ENCODE measurements at regions not wholly inside any gene's neighbourhood (a gene's known extent, or its start where the extent isn't known, plus 50 kb on each side); places are given as distances from the start of the nearest gene placed in this dataset.

DNA sequence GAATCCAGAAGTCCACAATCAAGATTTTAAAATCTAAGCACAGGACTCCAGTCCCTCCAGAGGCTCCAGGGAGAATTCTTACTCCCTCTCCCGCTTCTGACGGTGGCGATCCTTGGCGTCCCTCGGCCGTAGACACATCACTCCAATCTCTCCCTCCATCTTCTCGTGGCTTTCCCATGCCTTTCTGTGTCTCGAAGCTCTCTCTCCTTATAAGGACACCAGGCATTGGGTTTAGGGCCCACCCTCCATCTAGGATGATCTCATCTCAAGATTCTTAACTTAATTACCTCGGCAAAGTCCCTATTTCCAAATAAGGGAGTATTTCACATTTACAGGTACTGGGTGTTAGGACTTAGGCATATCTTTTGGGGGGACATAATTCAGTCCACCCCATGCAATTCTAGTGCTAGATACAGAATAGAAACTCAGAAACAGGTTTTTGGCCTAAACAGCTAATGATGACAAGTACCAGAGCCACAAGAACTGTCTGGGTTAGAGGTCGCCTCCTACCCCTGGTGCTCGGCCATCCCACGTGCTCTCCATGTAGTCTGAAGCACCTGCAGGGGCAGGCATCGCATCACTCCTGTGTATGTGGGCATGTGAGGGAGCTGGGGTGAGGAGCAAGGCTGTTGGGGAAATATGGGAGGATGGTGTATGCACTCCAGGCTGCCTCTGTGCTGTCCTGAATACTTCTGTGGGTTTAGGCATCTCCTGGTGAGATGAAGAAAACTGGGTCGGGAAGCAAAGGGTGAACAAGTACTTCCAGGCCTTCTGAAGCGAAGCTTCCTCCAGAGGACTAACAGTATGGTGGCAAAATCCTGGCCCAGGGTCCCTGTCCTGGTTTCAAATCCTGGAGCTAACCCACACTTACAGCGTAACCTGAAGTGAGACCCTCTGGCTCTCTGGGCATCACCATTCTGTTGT lies 298.3 kb upstream of the ZMIZ1 start:
- DNase-seq, result no peak

DNA sequence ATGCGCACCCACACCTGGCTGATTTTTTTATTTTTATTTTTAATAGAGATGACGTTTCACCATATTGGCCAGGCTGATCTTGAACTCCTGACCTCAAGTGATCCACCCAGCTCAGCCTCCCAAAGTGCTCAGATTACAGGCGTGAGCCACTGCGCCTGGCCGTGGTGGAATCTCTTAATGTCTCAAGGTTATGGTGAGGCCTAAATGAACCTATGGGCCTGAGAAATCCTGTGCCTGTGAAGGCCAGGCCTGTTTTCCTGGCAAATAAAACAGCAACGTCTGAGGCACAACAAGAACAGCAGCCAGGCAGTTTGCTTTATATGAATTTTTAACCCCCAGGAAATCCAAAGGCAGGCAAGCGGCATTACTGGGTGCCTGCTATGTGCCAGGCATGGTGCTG lies 297.5 kb upstream of the ZMIZ1 start:
- no peak for DNase-seq

DNA sequence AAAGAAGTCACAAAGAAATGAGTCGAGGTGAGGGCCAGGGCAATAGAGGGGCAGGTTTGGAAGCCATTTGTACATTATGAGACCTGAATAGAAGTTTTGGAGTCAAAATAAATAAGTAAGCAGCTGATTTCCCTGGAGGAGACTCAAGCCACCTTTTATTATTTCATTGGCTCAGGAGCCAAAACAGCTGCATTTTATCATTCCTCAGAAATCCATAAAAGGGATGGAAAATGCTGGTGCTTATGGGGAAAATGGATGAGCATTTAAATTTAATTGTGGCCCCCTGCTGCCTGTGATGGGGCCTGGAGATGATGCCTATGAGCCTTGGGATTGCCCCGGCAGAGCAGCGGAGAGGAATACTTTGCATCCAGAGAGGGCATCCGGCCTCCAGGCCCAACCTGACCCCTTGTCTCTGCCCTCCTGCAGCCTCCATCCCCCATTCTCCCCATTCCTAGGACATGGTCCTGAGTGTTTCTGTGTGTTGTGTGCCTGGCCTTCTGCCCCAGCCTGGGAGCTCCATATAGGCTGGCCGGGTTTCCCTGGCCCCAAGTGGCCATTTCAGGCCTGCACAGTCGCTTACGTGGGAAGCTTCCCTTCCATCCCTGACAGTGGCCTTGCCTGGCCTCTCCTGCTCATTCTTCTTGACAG lies 296.8 kb upstream of the ZMIZ1 start:
- DNase-seq, result no peak

DNA sequence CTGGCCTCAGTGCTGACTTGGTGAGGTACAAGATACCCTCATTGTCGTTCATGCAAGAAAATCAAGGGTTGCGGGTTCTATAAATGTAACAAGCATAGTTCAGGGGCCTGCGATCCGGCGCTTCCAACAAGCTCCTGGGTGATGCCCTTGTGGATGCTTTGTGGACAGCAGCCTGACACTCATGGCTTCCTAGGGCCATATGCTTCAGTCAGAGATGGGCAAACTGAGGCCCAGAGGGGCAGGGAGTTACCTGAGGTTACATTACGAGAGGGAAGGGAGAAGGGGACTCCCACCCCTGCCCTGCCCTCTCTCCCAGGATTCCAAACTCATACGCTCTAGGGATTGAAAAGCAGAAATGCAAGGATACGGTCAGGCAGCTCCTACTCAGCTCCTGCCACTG lies 296.3 kb upstream of the ZMIZ1 start:
- no peak for DNase-seq

DNA sequence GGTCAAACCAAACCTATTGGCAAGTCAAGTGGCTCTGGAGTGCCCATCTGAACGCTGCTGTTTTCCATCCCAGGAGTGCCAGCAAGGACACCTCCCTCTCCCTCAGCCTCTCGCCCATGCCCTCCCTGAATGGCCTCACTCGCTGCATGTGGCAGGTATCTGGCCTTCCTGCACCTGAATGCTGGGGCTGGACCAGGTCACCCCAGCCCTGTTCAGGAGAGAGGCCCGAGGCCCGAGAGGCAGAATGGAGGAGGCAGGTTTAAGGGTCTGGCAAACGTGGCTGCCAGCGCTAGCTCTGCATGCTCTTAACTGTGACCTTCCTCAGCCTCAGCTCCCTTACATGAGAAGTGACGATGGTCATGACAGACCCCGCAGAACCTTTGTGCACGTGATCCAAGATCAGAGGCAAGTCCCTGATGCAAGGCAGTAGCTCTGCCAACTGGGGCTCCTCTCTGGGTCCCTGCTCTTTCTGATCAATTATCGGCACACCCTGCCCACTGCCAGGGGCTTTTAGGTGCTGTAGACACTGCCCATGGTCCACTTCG lies 295.7 kb upstream of the ZMIZ1 start:
- no peak for DNase-seq

DNA sequence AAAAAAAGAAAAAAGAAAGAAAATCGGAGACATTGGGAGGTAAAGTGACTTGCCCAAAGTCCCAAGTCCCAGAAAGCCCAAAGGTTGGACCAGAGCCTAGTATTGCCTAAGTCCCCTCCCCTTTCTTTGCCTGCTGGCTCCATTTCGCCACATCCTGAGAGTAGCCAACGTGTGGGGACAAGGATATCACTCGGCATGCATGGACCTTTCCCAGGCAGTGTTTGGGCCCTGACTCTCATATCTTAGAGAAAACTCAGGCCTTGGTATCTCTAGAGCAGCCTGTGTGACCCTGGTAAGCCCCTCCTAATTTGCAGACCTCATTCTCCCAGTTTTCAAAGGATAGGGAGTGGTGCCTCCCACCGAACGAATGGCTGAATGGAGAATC lies 294.2 kb upstream of the ZMIZ1 start:
- no peak for DNase-seq

DNA sequence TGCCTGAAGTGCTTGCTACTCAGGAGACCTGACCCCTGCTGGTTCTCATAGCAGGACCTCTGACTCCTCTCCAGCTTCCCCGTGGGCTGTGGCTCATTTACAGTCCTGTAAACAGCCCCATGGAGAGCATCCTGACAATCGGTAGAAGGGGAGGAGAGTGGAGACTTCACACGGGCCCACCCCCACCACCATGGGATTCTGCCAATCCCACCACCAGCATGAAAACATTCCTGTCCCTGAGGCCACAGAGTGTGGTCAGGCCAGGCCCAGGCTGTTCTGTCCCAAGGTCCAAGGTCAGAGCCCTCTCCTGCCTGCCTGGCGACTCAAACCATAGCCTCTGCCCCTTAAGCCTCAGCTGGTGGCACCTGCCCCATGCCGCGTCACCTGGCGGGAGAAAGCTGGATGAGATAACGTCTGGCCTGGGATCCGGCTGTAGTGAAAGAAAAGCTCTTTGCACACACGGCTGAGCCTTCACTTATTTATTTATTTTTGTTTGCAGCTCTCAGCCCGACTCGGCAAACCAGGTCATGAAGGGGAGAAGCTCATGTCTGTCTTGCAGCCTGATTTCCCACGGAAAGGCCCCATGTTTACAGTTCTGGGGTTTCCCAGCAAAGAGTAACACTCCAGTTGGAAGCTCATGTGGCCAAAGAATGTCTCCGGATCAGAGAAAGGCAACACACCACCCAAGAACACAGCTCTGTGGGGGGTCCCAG lies 293.6 kb upstream of the ZMIZ1 start:
- no peak for DNase-seq

DNA sequence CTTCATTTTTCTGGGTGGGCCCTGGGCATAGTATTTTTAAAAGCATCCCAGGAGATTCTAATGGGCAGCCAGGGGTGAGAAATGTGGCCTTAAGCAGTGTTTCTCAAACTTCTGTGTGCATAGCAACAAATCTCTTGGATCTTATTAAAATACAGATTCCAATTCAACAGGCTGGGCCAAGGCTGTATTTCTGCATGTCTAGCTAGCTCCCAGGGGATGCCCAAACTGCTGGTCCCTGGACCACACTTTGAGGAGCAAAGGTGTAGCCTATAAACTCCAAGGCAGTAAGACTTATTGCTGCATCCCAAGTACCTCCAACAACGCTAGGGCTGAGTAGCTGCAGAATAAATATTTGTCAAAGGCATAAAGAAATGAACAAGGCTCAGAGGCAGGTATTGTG lies 292.9 kb upstream of the ZMIZ1 start:
- no peak for DNase-seq

DNA sequence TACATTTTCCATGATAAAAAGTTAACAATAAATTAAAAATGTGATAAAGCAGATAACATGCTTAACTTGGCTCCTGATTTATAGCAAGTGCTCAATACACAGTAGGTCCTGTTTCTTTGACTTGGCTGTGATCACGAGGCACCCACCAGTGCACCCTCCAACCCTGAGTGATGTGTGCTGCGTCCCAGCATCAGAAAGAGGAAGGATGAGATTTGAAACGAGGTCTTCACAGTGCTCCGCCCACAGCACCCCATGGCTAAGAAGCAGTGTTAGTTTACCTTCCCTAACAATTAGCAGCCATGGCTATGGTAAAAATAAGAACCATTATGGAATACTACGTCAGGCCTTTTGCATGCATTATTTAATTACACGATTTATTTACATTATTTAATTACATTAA lies 292.0 kb upstream of the ZMIZ1 start:
- no peak for DNase-seq

DNA sequence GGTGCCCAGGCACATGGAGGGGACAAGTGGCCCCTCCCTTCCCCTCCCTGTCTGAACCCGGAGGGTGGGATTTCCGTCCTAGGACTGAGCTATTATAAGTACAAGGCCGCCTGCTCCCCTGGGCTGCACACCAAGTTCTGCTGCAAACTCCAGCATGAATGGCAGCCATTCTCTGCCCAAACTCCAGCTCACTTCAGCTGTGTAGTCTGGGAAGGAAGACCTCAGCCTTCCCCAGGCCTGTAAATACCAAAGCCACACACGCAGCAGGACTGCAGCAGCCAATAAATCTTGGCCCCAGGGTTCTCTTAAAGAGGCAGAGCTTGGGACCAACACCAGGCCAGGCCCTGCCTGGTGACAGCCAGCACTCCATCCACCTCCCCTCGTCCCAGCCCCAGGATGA lies 291.3 kb upstream of the ZMIZ1 start:
- DNase-seq, result no peak

DNA sequence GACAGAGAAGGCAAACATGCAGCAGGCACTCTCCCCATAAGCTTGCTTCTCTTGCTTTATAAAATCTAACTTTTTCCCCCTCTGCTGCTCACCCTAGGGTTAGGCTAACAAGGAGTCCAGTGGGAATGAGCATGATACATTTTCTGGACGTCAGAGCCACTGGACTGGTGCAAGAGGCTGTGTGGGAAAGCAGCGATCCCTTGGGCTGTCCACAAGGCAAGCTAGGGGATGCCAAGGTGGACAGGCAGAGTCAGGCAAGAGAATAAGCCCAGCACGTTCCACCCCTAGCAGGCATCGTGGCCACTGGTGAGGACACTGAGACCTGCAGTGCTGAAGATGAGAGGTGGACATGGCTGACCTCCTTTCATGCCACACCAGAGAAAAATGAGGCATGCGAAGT lies 290.9 kb upstream of the ZMIZ1 start:
- no peak for DNase-seq

DNA sequence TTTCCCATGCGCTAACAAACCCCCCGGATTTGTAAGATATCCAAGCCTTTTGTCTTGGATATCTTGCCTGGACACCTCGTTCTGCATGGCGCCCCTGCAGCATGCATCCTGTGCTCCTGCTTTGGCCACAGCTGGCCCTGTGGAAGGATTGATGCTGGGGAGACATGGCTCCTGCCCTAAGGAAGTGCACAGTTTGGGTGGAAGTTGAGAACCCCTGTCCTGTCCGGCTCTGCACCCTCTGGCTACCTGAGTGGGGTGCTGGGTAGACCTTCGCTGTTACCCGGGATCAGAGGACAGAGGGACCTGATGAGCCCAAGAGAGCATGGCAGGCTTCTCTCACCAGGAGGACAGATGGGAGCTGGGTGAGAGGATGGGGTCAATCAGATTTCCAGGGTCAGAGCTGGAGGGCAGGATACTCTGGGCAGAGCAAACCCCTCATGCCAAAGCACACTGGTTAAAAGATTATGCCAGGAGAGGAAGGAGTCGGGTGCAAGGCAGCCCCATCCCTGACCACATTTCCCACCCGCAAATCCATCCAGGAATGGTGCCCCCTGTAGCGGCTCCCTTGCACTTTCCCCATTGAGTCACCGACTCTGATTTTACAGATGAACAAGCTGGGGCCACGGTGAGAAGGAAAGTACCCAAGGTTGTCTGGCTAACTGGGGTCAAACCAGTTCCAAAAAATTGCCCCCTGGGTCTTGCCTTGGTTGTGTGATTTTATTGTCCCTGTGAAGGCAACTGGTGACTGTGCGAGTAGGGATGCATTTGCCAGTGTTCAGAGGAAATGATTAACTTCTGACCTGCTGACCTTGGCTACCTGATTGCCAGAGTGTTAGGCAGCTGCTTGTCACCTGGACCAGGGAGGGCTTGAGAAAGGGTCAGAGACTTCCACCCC lies 290.1 kb upstream of the ZMIZ1 start:
- no peak for DNase-seq

DNA sequence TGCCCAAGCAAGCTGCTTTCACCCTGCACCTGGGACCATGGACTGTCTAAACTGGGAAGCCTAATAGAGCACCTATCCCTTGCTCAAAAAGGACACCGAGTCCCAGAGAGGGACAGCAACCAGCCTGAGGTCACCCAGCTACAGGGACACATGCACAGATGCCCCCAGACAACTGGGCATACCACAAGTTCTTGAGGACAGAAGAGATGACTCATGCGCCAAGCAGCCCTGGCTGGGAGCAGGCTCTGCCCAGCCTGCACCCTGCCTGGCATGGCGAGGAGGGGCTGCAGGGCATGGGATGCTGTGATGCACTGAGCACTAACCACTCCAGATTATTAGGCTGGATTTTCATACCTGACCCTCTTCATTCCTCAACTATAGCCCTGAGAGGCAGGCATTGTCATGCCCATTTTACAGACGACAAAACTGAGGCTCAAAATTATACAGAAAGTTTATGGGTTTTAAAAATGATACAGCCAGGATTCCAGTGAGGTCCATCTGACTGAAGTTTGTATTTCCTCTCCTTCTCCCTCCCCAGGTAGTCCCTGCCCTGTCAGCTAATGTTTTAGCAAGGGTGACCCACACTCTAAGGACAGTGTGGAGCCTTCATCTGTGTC lies 289.3 kb upstream of the ZMIZ1 start:
- DNase-seq, result no peak

DNA sequence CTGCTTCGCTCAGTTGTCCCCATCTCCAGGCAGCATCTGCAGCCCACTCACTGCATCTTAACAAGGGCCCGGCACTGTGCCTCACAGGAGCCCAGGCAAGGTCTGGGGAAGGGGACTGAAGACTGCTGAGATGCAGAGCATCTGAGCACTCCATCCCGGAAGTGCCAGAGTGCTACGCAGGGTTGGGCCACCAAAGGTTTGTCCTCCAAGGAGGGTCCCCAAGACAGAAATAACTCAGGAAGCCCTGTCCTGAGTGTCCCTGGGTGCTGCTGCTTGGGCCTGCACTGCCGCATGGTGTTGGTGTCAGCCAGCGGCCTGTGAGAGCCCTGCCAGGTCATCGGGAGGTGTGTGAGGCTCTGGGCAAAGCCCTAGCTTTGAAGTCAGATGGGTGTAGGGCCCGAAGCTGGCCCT lies 288.2 kb upstream of the ZMIZ1 start:
- no peak for DNase-seq

DNA sequence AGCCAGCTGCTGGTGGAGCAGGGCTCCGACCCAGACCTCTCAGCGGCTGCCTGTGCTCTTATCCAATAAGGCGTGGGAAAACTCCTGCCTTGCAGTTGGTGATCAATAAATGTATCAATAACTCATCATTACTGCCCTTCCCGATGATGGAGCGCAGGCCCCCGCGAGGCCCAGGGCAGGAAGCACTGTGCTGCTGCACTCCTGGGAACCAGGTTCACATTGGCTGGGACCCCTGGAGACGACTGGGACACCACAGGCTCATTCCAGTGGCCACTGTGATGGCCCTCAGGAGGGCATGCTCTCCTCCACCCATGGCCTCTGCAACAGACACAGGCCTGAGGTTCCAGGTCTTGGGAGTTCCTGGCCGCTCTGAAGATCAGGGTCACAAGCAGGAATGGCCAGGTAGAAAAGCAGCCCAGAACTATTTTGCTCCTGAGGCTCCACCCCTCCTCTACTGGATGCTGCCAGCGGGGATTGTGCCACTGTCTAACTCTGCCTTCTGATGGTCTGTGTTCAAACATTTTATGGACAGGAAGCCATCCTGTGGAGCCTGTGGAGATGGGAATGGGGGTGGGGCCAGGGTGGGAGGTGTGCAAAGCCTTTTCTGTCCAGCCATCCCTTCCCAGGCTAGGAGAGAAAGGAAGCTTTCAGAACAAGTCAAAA lies 287.4 kb upstream of the ZMIZ1 start:
- no peak for DNase-seq

DNA sequence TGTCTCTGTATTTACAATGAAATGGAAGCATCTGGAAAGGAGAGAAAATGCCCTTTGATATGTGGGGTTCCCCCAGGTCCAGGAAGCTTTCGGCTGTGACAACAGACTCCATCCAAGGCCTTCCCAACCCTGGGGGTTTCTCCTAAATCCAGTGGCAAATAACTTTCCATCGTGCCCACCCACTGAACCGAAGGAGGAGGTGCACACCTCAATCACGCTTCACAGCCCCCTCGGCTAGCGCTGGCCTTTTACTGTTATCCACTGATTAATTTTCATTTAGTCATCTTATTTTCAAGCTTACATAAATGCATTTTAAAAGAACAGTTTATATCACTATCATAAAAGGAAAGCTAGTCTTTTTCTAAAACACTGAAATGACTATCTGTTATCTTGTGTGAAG lies 286.8 kb upstream of the ZMIZ1 start:
- DNase-seq, result no peak

DNA sequence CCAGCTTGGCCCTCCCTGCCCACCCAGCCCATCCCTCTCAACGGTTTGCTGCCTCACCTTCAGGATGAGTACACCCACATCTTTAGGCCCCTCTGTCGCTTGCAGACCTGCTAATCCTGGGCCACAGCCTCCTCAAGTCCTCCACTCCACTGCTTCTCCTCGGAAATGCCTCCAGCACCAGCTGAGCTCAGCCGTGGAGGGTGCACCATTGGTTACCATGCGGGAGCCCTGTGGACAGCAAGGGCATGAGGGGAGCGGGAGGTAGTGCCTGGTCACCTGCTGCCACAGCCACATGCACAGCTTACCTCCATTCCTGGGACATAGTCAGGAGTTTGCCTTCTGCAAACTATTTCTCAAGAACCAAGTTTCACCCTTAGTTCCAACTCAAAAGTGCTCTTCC lies 286.3 kb upstream of the ZMIZ1 start:
- DNase-seq, result no peak

DNA sequence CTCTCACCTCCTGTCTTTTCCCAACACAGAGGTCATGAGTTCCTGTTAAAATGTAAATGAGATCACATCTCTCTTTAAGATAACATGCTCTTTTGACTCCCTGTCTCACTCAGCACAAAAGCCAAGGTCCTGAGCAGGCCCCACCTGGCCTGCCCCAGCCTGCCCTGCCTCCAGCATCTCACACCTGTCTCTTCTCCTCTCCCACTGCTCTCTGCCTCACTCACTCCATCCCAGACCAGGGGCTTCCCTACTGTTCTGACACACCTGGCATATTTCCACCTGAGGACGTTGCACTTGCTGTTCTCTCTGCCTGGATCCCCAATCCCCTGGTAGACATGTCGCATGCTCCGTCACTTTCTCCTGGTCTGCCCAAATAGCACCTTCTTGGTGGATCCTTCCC lies 285.0 kb upstream of the ZMIZ1 start:
- no peak for DNase-seq

DNA sequence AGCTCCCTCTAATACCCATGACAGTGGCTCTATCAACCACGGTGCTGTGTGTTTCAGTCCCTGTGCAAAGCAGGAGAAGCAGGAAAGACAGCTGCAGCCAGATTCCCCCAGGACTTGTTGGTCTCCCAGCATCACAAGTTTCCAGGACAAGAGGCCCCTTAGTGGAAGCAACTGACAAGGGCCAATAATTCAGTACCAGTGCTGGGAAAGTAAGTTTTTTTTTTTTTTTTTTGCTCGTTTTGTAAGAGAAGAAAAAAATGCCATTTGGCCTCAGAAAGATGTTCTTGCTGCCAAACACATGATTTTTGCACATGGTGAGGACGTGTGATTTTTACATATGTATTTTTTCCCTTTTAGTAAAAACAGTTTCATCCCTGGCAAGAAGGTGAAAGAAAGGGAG lies 284.2 kb upstream of the ZMIZ1 start:
- no peak for DNase-seq

DNA sequence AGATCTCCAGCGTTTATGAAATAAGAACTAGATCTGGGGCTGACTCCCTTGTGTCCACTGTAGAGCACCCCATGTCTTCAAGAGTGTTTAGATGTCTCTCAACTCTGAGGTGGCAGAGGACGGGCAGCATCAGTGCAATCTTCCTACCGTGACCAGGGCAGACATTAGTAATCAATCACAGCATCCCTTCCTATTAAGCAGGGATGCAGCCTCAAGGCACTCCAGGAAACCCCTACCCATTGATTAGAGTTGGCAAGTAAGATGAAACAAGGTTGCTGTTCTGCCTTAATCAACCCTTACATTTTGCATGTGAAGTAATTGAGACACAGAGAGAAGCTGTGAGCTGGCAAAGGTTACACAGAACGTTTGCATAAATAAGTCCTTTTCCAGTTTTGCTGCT lies 283.7 kb upstream of the ZMIZ1 start:
- no peak for DNase-seq

DNA sequence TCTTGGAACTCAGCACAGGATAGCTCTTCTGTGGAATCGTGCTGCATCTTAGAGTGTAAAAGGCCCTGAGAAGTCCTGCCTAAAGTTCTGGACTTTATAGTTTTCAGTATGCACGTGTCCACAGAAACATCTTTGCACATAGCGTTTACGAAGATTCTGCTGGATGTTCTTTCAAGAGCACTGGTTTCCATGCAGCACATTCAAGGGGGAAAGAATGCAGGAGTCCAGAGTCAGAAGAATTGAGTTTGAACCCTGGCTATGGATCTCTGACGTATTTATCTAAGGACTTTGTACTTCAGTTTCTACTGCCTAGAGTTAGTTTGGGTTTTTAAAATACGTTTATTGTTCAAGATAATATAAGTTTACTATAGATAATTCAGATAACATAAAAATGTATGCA lies 282.8 kb upstream of the ZMIZ1 start:
- no peak for DNase-seq

DNA sequence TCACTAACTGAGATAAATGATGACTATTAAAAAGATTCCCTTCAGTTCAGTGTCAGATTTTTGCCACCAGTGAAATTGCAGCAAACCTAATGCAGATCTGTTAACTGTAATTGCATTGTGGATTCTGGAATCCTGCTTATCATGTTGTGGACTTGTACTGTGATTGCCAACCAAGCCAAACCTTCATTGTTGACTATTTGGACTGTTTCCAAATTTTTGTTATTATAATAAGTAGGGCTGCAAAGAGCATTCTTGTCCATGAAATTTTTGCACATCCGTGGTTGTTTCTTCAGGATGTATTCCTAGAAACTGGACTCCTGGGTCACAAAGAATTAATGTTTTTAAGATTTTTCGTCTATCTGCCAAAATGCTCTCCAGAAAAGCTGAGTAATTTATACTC lies 281.6 kb upstream of the ZMIZ1 start:
- no peak for DNase-seq

Data from activated T-cell treated with anti-CD3 and anti-CD28 coated beads, Interleukin-2, amount 50 U/mL, for 1 hour (primary cell).